GM12891 (cell line): ENCODE measurements at regions not wholly inside any gene's neighbourhood (a gene's known extent, or its start where the extent isn't known, plus 50 kb on each side); places are given as distances from the start of the nearest gene placed in this dataset.

Experiments used
- PAX5 ChIP-seq: IDR thresholded peaks from 2 replicates; pipeline ENCODE4 v1.6.1; 2011; ENCODE audit warnings: low read length, moderate library complexity, mild to moderate bottlenecking; ENCODE audit not compliant: insufficient read depth, severe bottlenecking
- POLR2A ChIP-seq: IDR thresholded peaks from 2 replicates; pipeline ENCODE4 v1.6.1; 2011; ENCODE audit warnings: low read depth, low read length, control low read depth
- POLR2AphosphoS5 ChIP-seq: IDR thresholded peaks from 2 replicates; pipeline ENCODE4 v1.6.1; 2011; ENCODE audit warnings: low read depth, low read length, control low read depth
- TAF1 ChIP-seq: IDR thresholded peaks from 2 replicates; pipeline ENCODE4 v1.6.1; 2011; ENCODE audit warnings: low read depth, low read length, control low read depth

- TF ChIP-seq POLR2A (no peak), TAF1 (no peak), POLR2AphosphoS5 (no peak), PAX5 (no peak)
Measured at GRCh38 chr7:84536271-84536870, 341.8 kb upstream of the SEMA3A start.
